Spinal cord (tissue), 9 donors: ENCODE measurements at regions not wholly inside any gene's neighbourhood (a gene's known extent, or its start where the extent isn't known, plus 50 kb on each side); places are given as distances from the start of the nearest gene placed in this dataset.

Experiments used
- DNase-seq, 6 donors: peaks; one replicate each; pipeline versions ENCODE4 v3.0.0 to v3.0.0-alpha.2; 2013 to 2015; ENCODE audit warnings: low spot score in 6 of 6, low read depth in 4 of 6
- H3K27ac ChIP-seq: one replicate; pipeline ENCODE4 v1.5.1; 2013; ENCODE audit warnings: low read depth, low read length, control low read depth
- H3K27me3 ChIP-seq: one replicate; pipeline ENCODE4 v1.6.1; 2013; ENCODE audit warnings: low read length; ENCODE audit not compliant: control insufficient read depth, insufficient read depth
- H3K36me3 ChIP-seq: one replicate; pipeline ENCODE4 v1.6.1; 2013; ENCODE audit warnings: low read length; ENCODE audit not compliant: control insufficient read depth, insufficient read depth
- H3K4me1 ChIP-seq: one replicate; pipeline ENCODE4 v1.6.1; 2013; ENCODE audit warnings: low read length; ENCODE audit not compliant: control insufficient read depth, insufficient read depth
- H3K4me3 ChIP-seq: one replicate; pipeline ENCODE4 v1.5.1; 2013; ENCODE audit warnings: low read depth, low read length, control low read depth
- H3K9me3 ChIP-seq: one replicate; pipeline ENCODE4 v1.6.1; 2013; ENCODE audit warnings: low read length; ENCODE audit not compliant: control insufficient read depth, insufficient read depth
- WGBS: methylation state at CpG from one replicate; pipeline ENCODE4 v1.1.5; 2013; ENCODE audit warnings: missing lambda C conversion rate; ENCODE audit not compliant: insufficient coverage; 5-methylcytosine and 5-hydroxymethylcytosine counted together
- donor health status: healthy.

DNA sequence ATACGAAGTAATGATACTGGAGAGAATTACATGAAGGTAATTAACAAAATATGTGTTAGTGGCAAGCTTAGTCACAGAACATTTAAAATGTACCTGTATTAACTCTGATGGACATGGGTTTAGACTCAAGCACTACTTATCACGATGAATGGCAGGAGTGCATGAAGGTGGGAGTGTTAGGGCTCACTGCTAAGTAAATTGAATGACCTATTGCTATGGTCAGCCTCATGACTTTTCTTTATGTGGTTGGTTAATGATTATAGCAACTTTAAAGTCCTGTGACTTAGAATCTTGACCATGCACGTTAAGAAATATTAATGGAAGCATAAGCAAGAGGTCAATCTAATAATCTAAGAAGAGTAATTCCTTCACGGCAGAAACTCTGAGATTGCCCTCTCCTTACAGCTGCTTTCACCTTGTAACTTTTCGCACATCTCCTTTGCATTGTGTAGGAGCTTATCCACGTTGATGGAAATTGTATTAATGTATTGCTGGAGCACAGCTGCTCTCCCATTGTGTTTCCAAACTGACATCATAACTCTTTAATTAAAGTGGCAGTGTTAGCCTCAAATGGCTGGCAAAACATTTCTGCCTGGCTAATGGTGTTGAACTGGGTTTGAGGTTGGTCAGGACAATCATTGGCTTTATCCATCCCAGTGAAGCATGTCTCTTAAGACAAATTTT, 114.5 kb downstream of the RXFP2 start:
- Histone ChIP-seq H3K4me3 (no peak overlapping the region), H3K9me3 (no peaks in the 10 kb centered on the region), H3K36me3 (no peaks in the 10 kb centered on the region), H3K27ac (no peak overlapping the region), H3K27me3 (no peaks in the 10 kb centered on the region), H3K4me1 (no peaks in the 10 kb centered on the region)
- DNase-seq: peak in 1 of 6 donors; percentile 44
- no CpG with 5 or more reads among the region's 6 CpGs for WGBS

DNA sequence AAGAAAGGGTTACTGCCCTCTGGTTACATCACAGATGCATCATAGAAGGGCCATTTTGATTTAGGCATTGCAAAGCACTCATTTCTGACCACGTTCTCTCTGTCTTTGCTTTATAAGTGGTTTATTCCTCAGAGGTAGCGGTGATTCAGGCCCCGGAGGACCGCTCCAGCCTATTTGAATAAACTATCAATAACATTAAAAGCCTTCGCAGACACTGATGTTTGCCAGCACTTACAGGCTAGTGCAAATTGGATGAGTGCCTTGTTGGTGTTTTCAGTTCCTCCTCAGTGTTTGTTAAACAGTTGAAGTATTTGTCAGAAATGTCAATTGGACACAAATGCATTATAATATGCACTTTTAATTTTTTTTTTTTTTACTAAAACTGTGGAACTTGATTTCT, 120.2 kb downstream of the RXFP2 start:
- peak in 5 of 6 donors; percentile 27 to 85 (median 59) for DNase-seq
- Histone ChIP-seq H3K27ac (peak overlapping the region; percentile 18), H3K27me3 (no peaks in the 10 kb centered on the region), H3K36me3 (no peaks in the 10 kb centered on the region), H3K9me3 (no peaks in the 10 kb centered on the region), H3K4me1 (peaks cover 6% of the 10 kb centered on the region), H3K4me3 (no peak overlapping the region)
- no CpG with 5 or more reads among the region's 5 CpGs for WGBS

DNA sequence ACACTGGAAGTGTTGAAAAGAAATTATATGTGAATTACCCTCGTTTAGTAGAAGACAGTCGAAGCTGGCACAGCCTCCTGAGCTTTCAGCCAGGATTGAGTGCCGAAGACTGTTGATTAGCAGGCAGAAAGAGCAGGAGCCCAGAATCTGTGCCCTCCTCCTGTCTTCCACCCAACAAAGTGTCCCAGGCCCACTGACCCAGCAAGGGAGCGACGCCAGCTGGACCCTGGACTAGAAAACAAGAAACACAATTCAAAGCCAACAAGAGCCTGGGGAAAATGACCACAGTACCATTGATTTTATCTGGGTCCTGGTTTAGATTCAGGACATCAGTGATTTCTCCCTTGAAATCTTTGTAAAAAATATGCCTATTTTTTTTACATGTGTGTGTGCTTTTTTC, 120.7 kb downstream of the RXFP2 start:
- Histone ChIP-seq H3K4me1 (peaks cover 6% of the 10 kb centered on the region), H3K27ac (peak overlapping the region; percentile 50), H3K36me3 (no peaks in the 10 kb centered on the region), H3K27me3 (no peaks in the 10 kb centered on the region), H3K4me3 (no peak overlapping the region), H3K9me3 (no peaks in the 10 kb centered on the region)
- DNase-seq: peak in 5 of 6 donors; percentile 61 to 91 (median 74)
- WGBS: 23% methylated on average over 5 of the region's 5 CpGs

GRCh38 chr13:31862828-31863227, 123.5 kb downstream of the RXFP2 start:
- H3K4me3 ChIP-seq: no peak overlapping the region
- no CpG with 5 or more reads among the region's 3 CpGs for WGBS
- peaks cover 6% of the 10 kb centered on the region for H3K4me1 ChIP-seq
- no peaks in the 10 kb centered on the region for H3K36me3 ChIP-seq
- DNase-seq: no peak
- H3K27me3 ChIP-seq: no peaks in the 10 kb centered on the region
- no peak overlapping the region for H3K27ac ChIP-seq
- no peaks in the 10 kb centered on the region for H3K9me3 ChIP-seq

DNA sequence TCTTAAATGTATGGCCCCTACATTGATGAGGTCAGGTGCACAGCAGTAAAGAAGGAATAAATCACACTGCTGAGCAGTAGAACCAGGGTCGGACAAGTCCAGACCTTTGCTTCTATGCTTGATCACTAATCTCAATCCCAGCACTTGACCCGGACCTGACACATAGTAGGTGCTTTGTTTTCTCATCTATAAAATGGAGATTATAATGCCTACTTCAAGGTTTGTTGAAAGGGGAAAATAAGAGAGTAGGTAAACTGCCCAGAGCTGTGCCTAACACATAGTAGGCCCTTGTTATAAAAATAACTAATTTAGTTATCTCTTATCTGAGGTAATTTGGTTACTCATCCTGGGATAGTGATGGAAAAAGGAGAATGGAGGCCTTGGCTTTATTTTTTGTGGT, 125.0 kb downstream of the RXFP2 start:
- peaks cover 3% of the 10 kb centered on the region for H3K4me1 ChIP-seq
- DNase-seq: no peak
- H3K27ac ChIP-seq: no peak overlapping the region
- H3K9me3 ChIP-seq: no peaks in the 10 kb centered on the region
- H3K27me3 ChIP-seq: no peaks in the 10 kb centered on the region
- WGBS: no CpG with 5 or more reads among the region's 2 CpGs
- no peak overlapping the region for H3K4me3 ChIP-seq
- H3K36me3 ChIP-seq: no peaks in the 10 kb centered on the region

DNA sequence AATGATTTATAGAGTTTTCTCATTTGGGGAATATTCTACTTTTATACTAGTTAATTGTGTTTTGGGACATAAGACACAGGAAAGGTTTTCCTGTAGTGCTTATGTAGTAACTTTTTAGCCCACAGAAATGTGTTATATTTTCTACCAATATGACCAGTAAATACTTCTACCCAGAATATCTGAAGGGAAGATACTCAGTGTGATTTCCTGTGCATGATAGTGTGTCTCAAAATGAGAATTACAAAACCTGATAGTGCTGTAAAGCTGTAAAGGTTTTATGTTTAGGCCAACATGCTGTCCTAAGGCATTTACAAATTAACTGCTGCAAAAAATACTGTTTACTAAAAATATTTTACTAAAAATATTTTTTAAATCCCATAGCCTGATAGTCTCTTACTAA, 126.8 kb downstream of the RXFP2 start:
- H3K4me1 ChIP-seq: no peaks in the 10 kb centered on the region
- H3K36me3 ChIP-seq: no peaks in the 10 kb centered on the region
- no peaks in the 10 kb centered on the region for H3K27me3 ChIP-seq
- H3K4me3 ChIP-seq: no peak overlapping the region
- no peak overlapping the region for H3K27ac ChIP-seq
- no peak for DNase-seq
- H3K9me3 ChIP-seq: no peaks in the 10 kb centered on the region

DNA sequence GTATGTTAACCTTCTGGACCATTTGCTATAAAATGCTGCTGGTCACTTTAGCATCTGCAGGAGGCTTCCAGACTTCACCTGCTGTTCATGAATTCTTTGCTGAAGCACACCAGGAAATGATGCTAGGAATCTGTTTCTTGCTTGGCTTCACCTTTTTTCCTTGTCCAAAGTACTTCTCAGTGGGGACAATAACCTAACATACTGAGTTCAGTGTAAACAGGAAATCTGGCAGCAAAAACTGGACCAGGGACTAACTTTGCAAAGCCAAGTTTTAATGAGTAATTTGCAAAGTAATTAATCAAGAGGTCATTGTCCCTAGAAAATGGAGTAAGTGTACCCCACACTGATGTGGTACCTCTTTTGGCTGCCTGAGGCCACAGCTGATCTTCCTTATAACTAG, 128.4 kb downstream of the RXFP2 start:
- peak in 1 of 6 donors; percentile 36 for DNase-seq
- Histone ChIP-seq H3K4me1 (no peaks in the 10 kb centered on the region), H3K27me3 (no peaks in the 10 kb centered on the region), H3K4me3 (no peak overlapping the region), H3K36me3 (no peaks in the 10 kb centered on the region), H3K27ac (no peak overlapping the region), H3K9me3 (no peaks in the 10 kb centered on the region)

DNA sequence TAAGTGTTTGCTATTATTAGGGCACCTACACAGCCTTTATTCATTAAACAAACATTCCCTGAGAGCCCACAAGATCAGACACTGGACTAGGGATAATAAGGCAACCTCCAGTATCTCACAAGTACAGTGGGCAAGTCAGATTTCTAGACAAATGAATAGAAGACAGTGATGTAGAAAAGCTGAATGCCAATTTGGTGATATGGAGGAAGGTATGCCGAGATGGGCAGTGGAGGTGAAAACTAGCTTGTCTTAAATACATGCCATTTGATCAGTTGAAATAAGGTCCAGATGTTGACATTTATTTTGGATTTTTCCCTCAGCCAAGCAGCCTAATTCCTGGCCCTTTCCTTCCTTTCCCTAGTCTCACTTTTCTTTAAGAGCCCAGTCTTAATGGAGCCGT, 130.3 kb downstream of the RXFP2 start:
- whole genome bisulfite sequencing: no CpG with 5 or more reads among the region's 2 CpGs
- Histone ChIP-seq H3K4me1 (no peaks in the 10 kb centered on the region), H3K36me3 (no peaks in the 10 kb centered on the region), H3K9me3 (no peaks in the 10 kb centered on the region), H3K4me3 (no peak overlapping the region), H3K27me3 (no peaks in the 10 kb centered on the region), H3K27ac (no peak overlapping the region)
- DNase-seq: no peak

DNA sequence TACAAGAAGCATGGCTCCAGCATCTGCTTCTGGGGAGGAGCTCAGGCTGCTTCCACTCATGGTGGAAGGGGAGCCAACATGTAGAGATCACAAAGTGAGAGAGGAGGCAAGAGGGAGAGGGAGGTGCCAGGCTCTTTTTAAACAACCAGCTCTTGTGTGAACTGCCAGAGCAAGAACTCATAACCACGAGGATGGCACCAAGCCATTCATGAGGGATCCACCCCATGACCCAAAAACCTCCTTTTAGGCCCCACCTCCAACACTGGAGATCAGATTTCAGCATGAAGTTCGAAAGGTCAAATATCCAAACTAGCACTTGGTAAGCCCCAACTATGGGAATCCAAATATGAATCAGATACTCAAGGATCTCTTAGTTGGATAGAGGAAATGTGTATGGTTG, 131.2 kb downstream of the RXFP2 start:
- no peak overlapping the region for H3K27ac ChIP-seq
- no peak overlapping the region for H3K4me3 ChIP-seq
- H3K27me3 ChIP-seq: no peaks in the 10 kb centered on the region
- no peaks in the 10 kb centered on the region for H3K36me3 ChIP-seq
- 78% methylated on average over 1 of the region's 2 CpGs for WGBS
- no peaks in the 10 kb centered on the region for H3K9me3 ChIP-seq
- no peaks in the 10 kb centered on the region for H3K4me1 ChIP-seq
- no peak for DNase-seq

GRCh38 chr13:31873145-31873544, 133.8 kb downstream of the RXFP2 start:
- no peaks in the 10 kb centered on the region for H3K9me3 ChIP-seq
- no peak overlapping the region for H3K27ac ChIP-seq
- no peaks in the 10 kb centered on the region for H3K27me3 ChIP-seq
- H3K4me3 ChIP-seq: no peak overlapping the region
- DNase-seq: no peak
- 20% methylated on average over 1 of the region's 2 CpGs for WGBS
- H3K36me3 ChIP-seq: no peaks in the 10 kb centered on the region
- no peaks in the 10 kb centered on the region for H3K4me1 ChIP-seq
